ENCODE measurements at regions not wholly inside any gene's neighbourhood (a gene's known extent, or its start where the extent isn't known, plus 50 kb on each side); places are given as distances from the start of the nearest gene placed in this dataset.
A peak's percentile ranks its signal among the peaks of the same experiment; 100 is the strongest.

DNA sequence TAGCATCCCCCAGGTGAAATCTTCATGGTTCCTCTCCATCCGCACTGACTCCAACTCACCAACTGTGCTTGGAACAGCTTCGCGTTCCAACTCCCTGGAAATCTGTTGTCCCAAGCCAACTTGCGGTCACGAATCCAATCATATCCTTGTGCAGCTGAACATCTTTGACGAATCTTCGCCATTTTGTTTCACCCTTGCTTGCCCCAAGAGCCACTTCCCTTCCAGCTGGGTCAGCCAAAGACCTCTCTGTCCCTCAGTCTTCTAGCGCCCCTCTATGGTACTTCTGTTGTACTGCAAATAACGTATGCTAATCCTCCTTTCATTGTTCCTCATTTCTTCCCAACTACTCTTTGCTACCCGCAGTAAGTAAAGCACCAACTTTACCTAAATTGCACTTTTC lies 61.0 kb upstream of the TARS1 start:
- DNase-seq (ENCODE audit: low spot score): peak; percentile 93
- H3K4me1 Mint-ChIP-seq: no peaks in the 10 kb centered on the region
- no peaks in the 10 kb centered on the region for H3K4me1 ChIP-seq (ENCODE audit: insufficient read depth)
- peak; percentile 88 for ATAC-seq
- TF ChIP-seq STAT1 (IDR thresholded peaks at IDR 0.05; ENCODE audit: unreplicated experiment) (no peak), EZH2phosphoT487 (IDR thresholded peaks at IDR 0.05; ENCODE audit: unreplicated experiment) (no peak), CREB1 (CRISPR knock-in tag; IDR thresholded peaks at IDR 0.05; ENCODE audit: low read depth) (no peak), EZH2 (IDR thresholded peaks at IDR 0.05; ENCODE audit: low read depth, unreplicated experiment) (no peak), ZNF331 (CRISPR knock-in tag; IDR thresholded peaks at IDR 0.05; ENCODE audit: low read depth) (no peak), ZNF114 (CRISPR knock-in tag; IDR thresholded peaks at IDR 0.05) (peak; percentile 74; the same call in 1 of the 2 replicates), JUNB (IDR thresholded peaks at IDR 0.05; ENCODE audit: unreplicated experiment) (no peak), POLR2AphosphoS5 (IDR thresholded peaks at IDR 0.05; ENCODE audit: low read depth) (no peak)
- TF ChIP-seq, protein P1, sequence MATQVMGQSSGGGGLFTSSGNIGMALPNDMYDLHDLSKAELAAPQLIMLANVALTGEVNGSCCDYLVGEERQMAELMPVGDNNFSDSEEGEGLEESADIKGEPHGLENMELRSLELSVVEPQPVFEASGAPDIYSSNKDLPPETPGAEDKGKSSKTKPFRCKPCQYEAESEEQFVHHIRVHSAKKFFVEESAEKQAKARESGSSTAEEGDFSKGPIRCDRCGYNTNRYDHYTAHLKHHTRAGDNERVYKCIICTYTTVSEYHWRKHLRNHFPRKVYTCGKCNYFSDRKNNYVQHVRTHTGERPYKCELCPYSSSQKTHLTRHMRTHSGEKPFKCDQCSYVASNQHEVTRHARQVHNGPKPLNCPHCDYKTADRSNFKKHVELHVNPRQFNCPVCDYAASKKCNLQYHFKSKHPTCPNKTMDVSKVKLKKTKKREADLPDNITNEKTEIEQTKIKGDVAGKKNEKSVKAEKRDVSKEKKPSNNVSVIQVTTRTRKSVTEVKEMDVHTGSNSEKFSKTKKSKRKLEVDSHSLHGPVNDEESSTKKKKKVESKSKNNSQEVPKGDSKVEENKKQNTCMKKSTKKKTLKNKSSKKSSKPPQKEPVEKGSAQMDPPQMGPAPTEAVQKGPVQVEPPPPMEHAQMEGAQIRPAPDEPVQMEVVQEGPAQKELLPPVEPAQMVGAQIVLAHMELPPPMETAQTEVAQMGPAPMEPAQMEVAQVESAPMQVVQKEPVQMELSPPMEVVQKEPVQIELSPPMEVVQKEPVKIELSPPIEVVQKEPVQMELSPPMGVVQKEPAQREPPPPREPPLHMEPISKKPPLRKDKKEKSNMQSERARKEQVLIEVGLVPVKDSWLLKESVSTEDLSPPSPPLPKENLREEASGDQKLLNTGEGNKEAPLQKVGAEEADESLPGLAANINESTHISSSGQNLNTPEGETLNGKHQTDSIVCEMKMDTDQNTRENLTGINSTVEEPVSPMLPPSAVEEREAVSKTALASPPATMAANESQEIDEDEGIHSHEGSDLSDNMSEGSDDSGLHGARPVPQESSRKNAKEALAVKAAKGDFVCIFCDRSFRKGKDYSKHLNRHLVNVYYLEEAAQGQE (IDR thresholded peaks at IDR 0.05; ENCODE audit: unreplicated experiment): no peak
- TF ChIP-seq, protein P2, sequence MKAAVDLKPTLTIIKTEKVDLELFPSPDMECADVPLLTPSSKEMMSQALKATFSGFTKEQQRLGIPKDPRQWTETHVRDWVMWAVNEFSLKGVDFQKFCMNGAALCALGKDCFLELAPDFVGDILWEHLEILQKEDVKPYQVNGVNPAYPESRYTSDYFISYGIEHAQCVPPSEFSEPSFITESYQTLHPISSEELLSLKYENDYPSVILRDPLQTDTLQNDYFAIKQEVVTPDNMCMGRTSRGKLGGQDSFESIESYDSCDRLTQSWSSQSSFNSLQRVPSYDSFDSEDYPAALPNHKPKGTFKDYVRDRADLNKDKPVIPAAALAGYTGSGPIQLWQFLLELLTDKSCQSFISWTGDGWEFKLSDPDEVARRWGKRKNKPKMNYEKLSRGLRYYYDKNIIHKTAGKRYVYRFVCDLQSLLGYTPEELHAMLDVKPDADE (IDR thresholded peaks at IDR 0.05): no peak
- TF ChIP-seq, protein P3, sequence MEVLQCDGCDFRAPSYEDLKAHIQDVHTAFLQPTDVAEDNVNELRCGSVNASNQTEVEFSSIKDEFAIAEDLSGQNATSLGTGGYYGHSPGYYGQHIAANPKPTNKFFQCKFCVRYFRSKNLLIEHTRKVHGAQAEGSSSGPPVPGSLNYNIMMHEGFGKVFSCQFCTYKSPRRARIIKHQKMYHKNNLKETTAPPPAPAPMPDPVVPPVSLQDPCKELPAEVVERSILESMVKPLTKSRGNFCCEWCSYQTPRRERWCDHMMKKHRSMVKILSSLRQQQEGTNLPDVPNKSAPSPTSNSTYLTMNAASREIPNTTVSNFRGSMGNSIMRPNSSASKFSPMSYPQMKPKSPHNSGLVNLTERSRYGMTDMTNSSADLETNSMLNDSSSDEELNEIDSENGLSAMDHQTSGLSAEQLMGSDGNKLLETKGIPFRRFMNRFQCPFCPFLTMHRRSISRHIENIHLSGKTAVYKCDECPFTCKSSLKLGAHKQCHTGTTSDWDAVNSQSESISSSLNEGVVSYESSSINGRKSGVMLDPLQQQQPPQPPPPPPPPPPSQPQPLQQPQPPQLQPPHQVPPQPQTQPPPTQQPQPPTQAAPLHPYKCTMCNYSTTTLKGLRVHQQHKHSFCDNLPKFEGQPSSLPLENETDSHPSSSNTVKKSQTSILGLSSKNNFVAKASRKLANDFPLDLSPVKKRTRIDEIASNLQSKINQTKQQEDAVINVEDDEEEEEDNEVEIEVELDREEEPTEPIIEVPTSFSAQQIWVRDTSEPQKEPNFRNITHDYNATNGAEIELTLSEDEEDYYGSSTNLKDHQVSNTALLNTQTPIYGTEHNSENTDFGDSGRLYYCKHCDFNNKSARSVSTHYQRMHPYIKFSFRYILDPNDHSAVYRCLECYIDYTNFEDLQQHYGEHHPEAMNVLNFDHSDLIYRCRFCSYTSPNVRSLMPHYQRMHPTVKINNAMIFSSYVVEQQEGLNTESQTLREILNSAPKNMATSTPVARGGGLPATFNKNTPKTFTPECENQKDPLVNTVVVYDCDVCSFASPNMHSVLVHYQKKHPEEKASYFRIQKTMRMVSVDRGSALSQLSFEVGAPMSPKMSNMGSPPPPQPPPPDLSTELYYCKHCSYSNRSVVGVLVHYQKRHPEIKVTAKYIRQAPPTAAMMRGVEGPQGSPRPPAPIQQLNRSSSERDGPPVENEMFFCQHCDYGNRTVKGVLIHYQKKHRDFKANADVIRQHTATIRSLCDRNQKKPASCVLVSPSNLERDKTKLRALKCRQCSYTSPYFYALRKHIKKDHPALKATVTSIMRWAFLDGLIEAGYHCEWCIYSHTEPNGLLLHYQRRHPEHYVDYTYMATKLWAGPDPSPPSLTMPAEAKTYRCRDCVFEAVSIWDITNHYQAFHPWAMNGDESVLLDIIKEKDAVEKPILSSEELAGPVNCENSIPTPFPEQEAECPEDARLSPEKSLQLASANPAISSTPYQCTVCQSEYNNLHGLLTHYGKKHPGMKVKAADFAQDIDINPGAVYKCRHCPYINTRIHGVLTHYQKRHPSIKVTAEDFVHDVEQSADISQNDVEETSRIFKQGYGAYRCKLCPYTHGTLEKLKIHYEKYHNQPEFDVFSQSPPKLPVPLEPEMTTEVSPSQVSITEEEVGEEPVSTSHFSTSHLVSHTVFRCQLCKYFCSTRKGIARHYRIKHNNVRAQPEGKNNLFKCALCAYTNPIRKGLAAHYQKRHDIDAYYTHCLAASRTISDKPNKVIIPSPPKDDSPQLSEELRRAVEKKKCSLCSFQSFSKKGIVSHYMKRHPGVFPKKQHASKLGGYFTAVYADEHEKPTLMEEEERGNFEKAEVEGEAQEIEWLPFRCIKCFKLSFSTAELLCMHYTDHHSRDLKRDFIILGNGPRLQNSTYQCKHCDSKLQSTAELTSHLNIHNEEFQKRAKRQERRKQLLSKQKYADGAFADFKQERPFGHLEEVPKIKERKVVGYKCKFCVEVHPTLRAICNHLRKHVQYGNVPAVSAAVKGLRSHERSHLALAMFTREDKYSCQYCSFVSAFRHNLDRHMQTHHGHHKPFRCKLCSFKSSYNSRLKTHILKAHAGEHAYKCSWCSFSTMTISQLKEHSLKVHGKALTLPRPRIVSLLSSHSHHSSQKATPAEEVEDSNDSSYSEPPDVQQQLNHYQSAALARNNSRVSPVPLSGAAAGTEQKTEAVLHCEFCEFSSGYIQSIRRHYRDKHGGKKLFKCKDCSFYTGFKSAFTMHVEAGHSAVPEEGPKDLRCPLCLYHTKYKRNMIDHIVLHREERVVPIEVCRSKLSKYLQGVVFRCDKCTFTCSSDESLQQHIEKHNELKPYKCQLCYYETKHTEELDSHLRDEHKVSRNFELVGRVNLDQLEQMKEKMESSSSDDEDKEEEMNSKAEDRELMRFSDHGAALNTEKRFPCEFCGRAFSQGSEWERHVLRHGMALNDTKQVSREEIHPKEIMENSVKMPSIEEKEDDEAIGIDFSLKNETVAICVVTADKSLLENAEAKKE (CRISPR knock-in tag; IDR thresholded peaks at IDR 0.05): no peak
- TF ChIP-seq, protein P4, sequence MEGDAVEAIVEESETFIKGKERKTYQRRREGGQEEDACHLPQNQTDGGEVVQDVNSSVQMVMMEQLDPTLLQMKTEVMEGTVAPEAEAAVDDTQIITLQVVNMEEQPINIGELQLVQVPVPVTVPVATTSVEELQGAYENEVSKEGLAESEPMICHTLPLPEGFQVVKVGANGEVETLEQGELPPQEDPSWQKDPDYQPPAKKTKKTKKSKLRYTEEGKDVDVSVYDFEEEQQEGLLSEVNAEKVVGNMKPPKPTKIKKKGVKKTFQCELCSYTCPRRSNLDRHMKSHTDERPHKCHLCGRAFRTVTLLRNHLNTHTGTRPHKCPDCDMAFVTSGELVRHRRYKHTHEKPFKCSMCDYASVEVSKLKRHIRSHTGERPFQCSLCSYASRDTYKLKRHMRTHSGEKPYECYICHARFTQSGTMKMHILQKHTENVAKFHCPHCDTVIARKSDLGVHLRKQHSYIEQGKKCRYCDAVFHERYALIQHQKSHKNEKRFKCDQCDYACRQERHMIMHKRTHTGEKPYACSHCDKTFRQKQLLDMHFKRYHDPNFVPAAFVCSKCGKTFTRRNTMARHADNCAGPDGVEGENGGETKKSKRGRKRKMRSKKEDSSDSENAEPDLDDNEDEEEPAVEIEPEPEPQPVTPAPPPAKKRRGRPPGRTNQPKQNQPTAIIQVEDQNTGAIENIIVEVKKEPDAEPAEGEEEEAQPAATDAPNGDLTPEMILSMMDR (conservative IDR thresholded peaks at IDR 0.05; ENCODE audit: low read depth in 2 of 2): peak; percentile 89 to 96
- peaks cover 13% of the 10 kb centered on the region for H3K9me3 Mint-ChIP-seq
- no peaks in the 10 kb centered on the region for H4K20me1 ChIP-seq (replicated peaks; ENCODE audit: insufficient read depth)
- H2AFZ ChIP-seq: peak overlapping the region; percentile 84; the same call in 1 of the 2 replicates
- H3K4me3 ChIP-seq: no peak overlapping the region
- H3K36me3 Mint-ChIP-seq (ENCODE audit: low read depth): no peaks in the 10 kb centered on the region
- H3F3A ChIP-seq (replicated peaks; ENCODE audit: low read depth): no peaks in the 10 kb centered on the region
- no peaks in the 10 kb centered on the region for H3K36me3 ChIP-seq (ENCODE audit: insufficient read depth)
- no peak overlapping the region for H3K4me2 ChIP-seq
- H3K9me2 ChIP-seq (ENCODE audit: insufficient read depth): peaks cover 5% of the 10 kb centered on the region; the same call in 1 of the 2 replicates
- no peak overlapping the region for H3K27ac ChIP-seq (ENCODE audit: low read depth)
- no peaks in the 10 kb centered on the region for H3K79me2 ChIP-seq (replicated peaks; ENCODE audit: insufficient read depth)
- H3K27ac Mint-ChIP-seq: no peak overlapping the region
- no peak overlapping the region for H3K4me3 Mint-ChIP-seq
- H3K27me3 ChIP-seq (ENCODE audit: insufficient read depth): no peaks in the 10 kb centered on the region
- no peaks in the 10 kb centered on the region for H3K27me3 Mint-ChIP-seq (ENCODE audit: insufficient read depth, low read depth, poor library complexity)

Data from GM23338 (cell line).